Right kidney (tissue), 1 donor: ENCODE measurements at regions not wholly inside any gene's neighbourhood (a gene's known extent, or its start where the extent isn't known, plus 50 kb on each side); places are given as distances from the start of the nearest gene placed in this dataset.
"Not testable (repeated sequence)": the region's sequence is repeated elsewhere in the genome, so short reads cannot be mapped to it uniquely, and the experiment has no call there.

ENCODE experiments used
- DNase-seq: peaks from one replicate; pipeline ENCODE4 v3.0.0-alpha.2; 2016

DNA sequence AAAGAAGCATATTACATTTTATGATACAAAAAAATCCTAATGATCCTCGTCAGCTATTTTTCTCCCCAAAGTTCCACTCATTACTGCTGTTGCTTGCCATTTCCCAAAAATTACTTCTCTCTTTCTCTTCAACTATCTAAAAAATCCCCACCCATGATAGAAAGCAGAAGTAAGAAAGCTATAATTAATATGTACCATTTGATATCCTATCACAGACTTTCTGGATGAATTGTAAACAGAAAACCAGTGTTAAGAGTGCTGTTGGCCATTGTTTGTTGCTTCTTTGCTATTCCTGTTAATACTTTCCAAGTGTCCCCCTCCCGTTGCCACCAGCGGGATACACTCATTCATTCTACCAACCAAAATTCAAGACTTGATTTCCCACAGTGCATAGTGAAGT, 136.3 kb upstream of the SMARCA2 start:
- no peak for DNase-seq

- DNase-seq = no peak
These were observed 135.6 kb upstream of the SMARCA2 start for GRCh38 chr9:1879501-1879900.

DNA sequence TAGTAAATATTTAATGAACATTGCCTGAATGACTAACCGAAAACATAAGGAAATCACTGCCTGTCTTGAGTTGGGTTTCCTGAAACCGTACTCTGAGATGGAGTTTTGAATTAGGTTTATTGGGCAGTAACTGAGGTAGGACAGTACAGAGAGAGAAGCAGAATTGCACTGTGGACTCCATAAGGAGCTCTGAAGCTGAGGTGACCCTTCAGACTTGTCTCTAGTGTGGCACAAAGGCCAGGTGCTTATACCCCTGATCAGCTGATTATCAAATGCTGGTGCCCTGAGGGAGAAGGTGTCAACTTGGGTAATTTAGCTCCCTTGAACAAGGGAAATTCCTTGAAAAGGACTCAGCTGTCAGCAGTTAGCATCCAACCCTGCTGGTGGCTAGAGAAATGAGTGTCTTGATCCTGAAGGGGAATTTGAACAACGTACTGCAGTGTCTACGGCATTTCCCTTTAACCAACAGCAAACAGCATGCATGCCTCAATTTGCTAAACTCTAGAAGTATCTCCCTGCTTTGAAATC, 135.0 kb upstream of the SMARCA2 start:
- no peak for DNase-seq

DNA sequence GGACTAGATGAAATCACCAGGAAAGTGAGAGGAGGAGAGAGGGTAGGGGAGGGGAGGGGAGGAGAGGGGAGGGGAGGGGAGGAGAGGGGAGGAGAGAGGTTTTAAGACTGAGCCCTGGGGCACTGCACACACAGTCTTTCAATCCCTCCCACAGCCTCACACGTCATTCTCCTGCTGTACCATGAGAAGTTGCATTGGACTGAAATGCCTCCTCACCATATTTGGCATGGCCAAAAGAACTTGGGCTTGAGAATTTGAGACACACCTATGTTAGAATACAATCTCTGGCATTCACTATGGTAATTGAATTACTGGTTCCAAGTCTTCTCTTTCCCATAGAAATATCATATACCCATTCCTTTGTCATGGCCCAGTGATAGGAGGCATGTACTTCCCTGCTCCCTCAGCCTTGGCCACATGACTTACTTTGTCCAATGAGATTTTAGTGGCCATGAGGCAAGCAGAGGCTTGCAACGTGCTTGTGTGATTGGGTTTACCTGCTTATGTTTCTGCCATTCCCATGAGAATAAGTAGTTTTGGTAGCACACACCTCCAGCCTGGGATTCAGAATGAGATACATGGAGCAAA, 133.3 kb upstream of the SMARCA2 start:
- DNase-seq = no peak

GRCh38 chr9:1882711-1883403, 132.3 kb upstream of the SMARCA2 start:
- DNase-seq = no peak

- no peak for DNase-seq
These were observed 124.9 kb upstream of the SMARCA2 start for GRCh38 chr9:1890201-1890600.

- DNase-seq = no peak
These were observed 124.3 kb upstream of the SMARCA2 start for GRCh38 chr9:1890816-1891215.

DNA sequence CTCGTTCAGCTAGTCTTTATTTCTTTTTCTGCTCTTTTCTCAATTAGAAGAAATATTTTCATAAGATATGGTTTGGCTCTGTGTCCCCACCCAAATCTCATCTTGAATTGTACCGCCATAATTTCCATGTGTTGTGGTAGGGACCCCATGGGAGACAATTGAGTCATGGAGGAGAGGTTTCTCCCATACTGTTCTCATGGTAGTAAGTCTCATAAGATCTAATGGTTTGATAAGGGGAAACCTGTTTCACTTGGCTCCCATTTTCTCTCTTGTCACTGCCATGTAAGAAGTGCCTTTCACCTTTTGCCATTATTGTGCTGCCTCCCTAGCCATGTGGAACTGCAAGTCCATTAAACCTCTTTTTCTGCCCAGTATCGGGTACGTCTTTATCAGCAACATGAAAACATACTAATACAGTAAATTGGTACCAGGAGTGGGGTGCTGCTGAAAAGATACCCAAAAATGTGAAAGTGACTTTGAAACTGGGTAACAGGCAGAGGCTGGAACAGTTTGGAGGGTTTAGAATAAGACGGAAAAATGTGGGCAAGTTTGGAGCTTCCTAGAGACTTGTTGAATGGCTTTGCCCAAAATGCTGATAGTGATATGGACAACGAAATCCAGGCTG, 112.0 kb upstream of the SMARCA2 start:
- not testable (repeated sequence) for DNase-seq

GRCh38 chr9:1907465-1907864, 107.7 kb upstream of the SMARCA2 start:
- no peak for DNase-seq

- no peak for DNase-seq
These were observed 105.8 kb upstream of the SMARCA2 start for GRCh38 chr9:1909322-1909721.

- no peak for DNase-seq
These were observed 104.8 kb upstream of the SMARCA2 start for GRCh38 chr9:1910269-1910811.

DNA sequence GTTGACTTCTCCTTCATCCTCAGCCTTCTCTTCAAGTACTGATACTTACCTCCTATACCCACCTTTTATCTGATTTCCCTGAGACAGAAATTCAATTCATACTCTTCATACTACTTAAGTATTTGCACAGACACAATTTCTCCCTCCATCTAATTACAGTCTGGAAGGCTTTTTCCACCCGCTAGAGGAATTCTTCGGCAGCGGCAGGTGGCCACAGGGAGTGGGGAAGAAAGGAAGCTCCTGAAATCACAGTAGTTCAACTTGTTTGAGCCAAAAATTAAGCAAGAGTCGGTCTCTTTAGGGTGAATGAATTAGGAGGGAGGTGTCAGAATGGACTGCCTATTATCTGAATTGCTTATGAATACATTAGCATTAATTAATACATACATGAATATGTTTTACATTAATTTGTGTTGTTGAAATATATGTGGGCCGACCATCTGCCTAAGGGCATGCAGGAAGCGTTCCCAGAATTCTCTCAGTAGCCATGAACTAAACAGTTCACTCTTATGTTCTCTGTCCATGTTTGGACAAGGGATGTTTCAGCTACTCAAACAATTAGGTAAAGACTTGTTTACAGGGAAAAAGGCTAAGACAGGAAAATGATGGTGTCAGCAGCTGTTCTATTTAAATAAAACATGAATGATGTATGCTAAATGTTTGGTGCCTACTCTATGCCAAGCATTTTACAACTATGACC, 101.4 kb upstream of the SMARCA2 start:
- DNase-seq = no peak

GRCh38 chr9:1916095-1916494, 99.1 kb upstream of the SMARCA2 start:
- no peak for DNase-seq

GRCh38 chr9:1916655-1917054, 98.5 kb upstream of the SMARCA2 start:
- no peak for DNase-seq

- no peak for DNase-seq
These were observed 97.7 kb upstream of the SMARCA2 start for GRCh38 chr9:1917396-1917935.

GRCh38 chr9:1918108-1918507, 97.0 kb upstream of the SMARCA2 start:
- DNase-seq = no peak

DNA sequence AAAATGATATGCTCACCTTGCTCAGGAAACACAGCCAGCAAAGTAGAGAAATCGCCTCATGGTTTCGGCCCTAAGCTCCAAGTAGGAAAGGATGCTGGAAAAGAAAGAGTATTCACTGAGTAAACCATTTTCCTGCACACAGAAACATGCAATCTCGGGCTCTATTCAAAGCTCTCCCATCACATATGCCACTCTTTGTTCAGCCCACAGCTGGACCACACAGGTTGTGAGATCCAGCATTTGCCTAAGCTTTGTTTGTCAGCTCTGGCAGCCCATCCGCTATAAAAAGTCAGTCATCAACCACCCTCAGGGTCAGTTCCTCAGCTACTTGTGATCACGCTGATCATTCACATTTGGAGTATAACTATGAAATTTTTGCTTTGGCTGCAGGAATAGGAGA, 96.5 kb upstream of the SMARCA2 start:
- DNase-seq = no peak

DNA sequence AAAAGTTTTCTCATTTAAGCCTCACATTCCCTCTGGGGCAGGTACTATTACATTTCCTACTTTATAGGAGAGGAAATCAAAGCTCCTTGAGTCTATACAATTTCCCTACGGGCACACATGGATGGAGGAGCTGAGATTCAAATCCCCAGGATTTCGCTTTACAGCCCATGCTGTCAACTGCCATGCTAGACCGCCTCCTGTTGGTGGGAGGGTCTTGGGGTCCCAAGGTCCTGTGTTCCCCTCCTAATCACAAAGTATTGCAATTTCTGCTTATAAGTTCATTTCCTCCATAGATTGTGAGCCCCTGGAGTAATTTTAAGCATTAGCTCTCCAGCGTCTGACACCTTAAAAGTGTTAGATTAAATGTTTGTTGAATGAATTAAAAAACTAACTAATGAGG, 95.9 kb upstream of the SMARCA2 start:
- DNase-seq = no peak

DNA sequence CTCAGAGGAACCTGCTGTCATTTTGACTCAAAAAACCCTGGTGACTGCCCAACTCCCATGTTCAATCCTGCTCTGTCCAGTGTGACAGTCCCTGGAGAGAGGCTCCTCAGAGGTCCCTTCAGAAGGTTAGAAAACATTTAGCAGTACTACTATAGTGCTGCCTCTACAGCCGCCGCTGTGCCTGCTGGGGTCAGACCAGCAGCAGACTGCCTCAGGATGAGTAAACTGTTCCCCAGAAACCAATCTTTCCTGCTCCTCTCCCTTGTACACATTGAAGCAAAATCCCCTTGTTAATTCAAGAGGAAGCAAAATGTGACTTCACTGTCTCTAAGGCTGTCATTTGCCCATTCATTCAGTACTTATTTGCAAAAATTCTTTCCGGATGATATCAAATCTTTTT, 94.8 kb upstream of the SMARCA2 start:
- DNase-seq = no peak

DNA sequence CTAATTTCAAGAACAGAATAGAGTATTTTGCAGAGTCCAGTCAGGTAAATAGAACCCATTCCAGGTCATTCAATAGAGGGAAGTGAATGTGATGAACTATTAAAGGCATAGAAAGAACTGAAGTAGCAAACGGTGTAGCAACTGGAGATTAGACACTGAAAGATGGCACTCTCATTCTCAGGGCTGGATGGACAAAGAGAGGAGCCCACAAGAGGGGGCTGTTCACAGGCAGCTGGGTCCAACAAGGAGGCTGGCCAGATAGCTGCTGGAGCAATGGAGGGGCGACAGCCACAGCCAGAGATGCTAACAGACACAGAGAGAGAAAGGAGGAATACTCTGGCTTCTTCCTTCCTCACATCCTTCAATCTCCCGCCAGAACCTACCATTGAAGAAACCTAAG, 93.1 kb upstream of the SMARCA2 start:
- no peak for DNase-seq

DNA sequence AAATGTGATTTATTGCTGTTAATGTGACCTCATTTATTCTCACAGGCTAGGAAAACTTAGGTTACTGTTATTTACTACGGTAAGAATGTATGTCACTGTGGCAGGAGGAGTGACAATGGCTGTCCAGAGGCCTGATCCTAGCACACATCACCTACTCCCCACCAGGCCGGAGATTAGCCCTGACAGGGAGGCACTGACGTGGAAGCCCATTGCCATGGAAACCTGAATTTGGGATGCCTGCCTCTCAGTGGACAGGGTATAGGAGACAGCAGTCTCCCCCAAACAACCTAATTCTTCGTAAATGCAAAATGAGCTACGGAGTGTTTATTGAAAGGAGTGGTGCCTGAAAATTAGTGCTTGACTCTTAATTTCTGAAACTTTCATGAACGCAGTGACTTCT, 87.6 kb upstream of the SMARCA2 start:
- no peak for DNase-seq

GRCh38 chr9:1929134-1929533, 86.0 kb upstream of the SMARCA2 start:
- DNase-seq = no peak
